ENCODE measurements at regions not wholly inside any gene's neighbourhood (a gene's known extent, or its start where the extent isn't known, plus 50 kb on each side); places are given as distances from the start of the nearest gene placed in this dataset.

DNA sequence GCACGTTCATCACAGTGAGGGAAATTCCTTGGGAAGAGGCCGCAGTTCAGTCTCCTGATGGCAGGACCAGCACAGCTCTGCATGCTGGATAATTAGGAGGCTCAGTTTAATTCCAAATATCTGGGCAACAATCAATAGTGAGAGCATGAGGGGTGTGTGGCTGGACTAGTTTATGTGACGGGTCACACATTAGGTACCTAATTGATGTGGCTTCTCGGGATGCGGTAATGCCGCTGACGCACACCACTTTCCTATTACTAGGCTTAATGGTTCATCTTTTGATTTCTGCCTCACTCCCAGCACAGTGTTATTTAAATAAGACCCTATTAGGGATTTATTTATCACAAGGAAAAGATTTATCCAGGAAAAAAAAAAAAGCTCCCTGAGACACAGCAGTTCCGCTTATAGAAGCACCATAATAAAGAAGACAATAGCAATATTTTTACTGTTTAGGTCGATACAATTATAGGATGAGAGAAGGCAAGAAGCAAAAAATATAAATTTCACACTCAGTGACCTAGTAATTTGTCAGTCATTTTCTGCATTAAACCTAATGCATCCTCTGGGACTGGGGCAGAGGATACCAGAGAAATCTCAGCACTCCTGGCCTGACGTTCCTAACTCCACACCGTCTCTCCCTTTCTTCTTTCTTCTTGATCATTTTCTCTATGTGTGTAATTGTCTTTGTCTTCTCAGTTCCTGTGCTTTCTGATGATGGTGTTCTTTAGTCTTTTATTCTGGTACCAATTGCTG is 264.7 kb upstream of the SLC14A2 start:
- TF ChIP-seq, protein P1, sequence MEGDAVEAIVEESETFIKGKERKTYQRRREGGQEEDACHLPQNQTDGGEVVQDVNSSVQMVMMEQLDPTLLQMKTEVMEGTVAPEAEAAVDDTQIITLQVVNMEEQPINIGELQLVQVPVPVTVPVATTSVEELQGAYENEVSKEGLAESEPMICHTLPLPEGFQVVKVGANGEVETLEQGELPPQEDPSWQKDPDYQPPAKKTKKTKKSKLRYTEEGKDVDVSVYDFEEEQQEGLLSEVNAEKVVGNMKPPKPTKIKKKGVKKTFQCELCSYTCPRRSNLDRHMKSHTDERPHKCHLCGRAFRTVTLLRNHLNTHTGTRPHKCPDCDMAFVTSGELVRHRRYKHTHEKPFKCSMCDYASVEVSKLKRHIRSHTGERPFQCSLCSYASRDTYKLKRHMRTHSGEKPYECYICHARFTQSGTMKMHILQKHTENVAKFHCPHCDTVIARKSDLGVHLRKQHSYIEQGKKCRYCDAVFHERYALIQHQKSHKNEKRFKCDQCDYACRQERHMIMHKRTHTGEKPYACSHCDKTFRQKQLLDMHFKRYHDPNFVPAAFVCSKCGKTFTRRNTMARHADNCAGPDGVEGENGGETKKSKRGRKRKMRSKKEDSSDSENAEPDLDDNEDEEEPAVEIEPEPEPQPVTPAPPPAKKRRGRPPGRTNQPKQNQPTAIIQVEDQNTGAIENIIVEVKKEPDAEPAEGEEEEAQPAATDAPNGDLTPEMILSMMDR (IDR thresholded peaks at IDR 0.05 in 8 of 11, conservative IDR thresholded peaks at IDR 0.05 in 3 of 11): no peak
- TF ChIP-seq POLR2A (IDR thresholded peaks at IDR 0.05): no peak
